Mammary epithelial cell (primary cell): ENCODE measurements at regions not wholly inside any gene's neighbourhood (a gene's known extent, or its start where the extent isn't known, plus 50 kb on each side); places are given as distances from the start of the nearest gene placed in this dataset.
"Not testable (repeated sequence)": the region's sequence is repeated elsewhere in the genome, so short reads cannot be mapped to it uniquely, and the experiment has no call there.

ENCODE experiments used
- CTCF ChIP-seq, 2 donors: IDR thresholded peaks in 1 of 2; conservative IDR thresholded peaks in 1 of 2; 2 replicates each; pipeline ENCODE4 v1.5.1; 2011 to 2012; ENCODE audit warnings: inconsistent platforms in 2 of 2, low read length in 2 of 2, mild to moderate bottlenecking in 2 of 2, control low read depth in 1 of 2, low read depth in 1 of 2; ENCODE audit not compliant: insufficient read depth in 1 of 2; ENCODE audit errors: extremely low read depth in 1 of 2
- EZH2 ChIP-seq: IDR thresholded peaks from 2 replicates; pipeline ENCODE4 v1.6.1; 2012; ENCODE audit warnings: low read length, inconsistent platforms, borderline replicate concordance

- TF ChIP-seq CTCF (conservative IDR thresholded peaks at IDR 0.05 in 1 of 2, IDR thresholded peaks at IDR 0.05 in 1 of 2; ENCODE audit: extremely low read depth in 1 of 2, insufficient read depth in 1 of 2, low read depth in 1 of 2, low read length in 2 of 2); EZH2: not testable (repeated sequence)
Observed at GRCh38 chr7:24396387-24396786, 112.4 kb downstream of the NPY start.
